ENCODE measurements at regions not wholly inside any gene's neighbourhood (a gene's known extent, or its start where the extent isn't known, plus 50 kb on each side); places are given as distances from the start of the nearest gene placed in this dataset.

GRCh38 chr5:67400752-67401151 is 204.2 kb upstream of the CD180 start:
- no peaks in the 10 kb centered on the region for H3K9me3 ChIP-seq
- ATAC-seq (no peak), FAIRE-seq (no peak), DNase-seq (ENCODE audit: low read depth in 1 of 2, low spot score in 1 of 2) (no peak)
- H3K4me3 ChIP-seq = no peak overlapping the region
- peaks cover 31% of the 10 kb centered on the region for H3K4me1 ChIP-seq
- no peak overlapping the region for H3K27ac ChIP-seq
- no peak overlapping the region for H3K4me2 ChIP-seq
- TF ChIP-seq EP300 (IDR thresholded peaks at IDR 0.05) (no peak), POLR2AphosphoS2 (conservative IDR thresholded peaks at IDR 0.05; ENCODE audit: low read length) (no peak)
- TF ChIP-seq, protein P1, sequence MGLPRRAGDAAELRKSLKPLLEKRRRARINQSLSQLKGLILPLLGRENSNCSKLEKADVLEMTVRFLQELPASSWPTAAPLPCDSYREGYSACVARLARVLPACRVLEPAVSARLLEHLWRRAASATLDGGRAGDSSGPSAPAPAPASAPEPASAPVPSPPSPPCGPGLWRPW (IDR thresholded peaks at IDR 0.05) = no peak
- WGBS (ENCODE audit: missing lambda C conversion rate) = 79% methylated on average over 3 of the region's 3 CpGs
- CTCF ChIA-PET = no interaction called here
- POLR2A ChIA-PET = no interaction called here

- Histone ChIP-seq H3K4me1 (no peaks in the 10 kb centered on the region), H3K4me3 (no peak overlapping the region), H3K27ac (no peak overlapping the region), H3K9me3 (no peaks in the 10 kb centered on the region), H3K4me2 (no peak overlapping the region)
- no peak for DNase-seq (ENCODE audit: low read depth in 1 of 2, low spot score in 1 of 2)
- FAIRE-seq = no peak
- no peak for ATAC-seq
- POLR2A ChIA-PET = no interaction called here
- CTCF ChIA-PET = interaction anchor here (0.8 to 1.9 kb wide), 2 partner anchors 11 to 149 kb away, joined by 3 to 5 read pairs; no protein-coding TSS in a partner anchor
- 51% methylated on average over 2 of the region's 2 CpGs for WGBS (ENCODE audit: missing lambda C conversion rate)
- TF ChIP-seq, protein P2, sequence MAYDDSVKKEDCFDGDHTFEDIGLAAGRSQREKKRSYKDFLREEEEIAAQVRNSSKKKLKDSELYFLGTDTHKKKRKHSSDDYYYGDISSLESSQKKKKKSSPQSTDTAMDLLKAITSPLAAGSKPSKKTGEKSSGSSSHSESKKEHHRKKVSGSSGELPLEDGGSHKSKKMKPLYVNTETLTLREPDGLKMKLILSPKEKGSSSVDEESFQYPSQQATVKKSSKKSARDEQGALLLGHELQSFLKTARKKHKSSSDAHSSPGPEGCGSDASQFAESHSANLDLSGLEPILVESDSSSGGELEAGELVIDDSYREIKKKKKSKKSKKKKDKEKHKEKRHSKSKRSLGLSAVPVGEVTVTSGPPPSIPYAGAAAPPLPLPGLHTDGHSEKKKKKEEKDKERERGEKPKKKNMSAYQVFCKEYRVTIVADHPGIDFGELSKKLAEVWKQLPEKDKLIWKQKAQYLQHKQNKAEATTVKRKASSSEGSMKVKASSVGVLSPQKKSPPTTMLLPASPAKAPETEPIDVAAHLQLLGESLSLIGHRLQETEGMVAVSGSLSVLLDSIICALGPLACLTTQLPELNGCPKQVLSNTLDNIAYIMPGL (CRISPR knock-in tag; IDR thresholded peaks at IDR 0.05; ENCODE audit: borderline replicate concordance) = no peak
- no peak for TF ChIP-seq ZFP36 (IDR thresholded peaks at IDR 0.05; ENCODE audit: borderline replicate concordance, partially characterized antibody)
- TF ChIP-seq SREBF2 (IDR thresholded peaks at IDR 0.05) = no peak
- TF ChIP-seq BHLHE40 (IDR thresholded peaks at IDR 0.05; ENCODE audit: low read depth, low read length) = no peak
- TF ChIP-seq CHD2 (IDR thresholded peaks at IDR 0.05; ENCODE audit: low read length, partially characterized antibody) = no peak
- TF ChIP-seq BCL3 (IDR thresholded peaks at IDR 0.05) = no peak
- no peak for TF ChIP-seq RNF2 (IDR thresholded peaks at IDR 0.05; ENCODE audit: borderline replicate concordance, low read depth)
- TF ChIP-seq RCOR1 (IDR thresholded peaks at IDR 0.05; ENCODE audit: low read depth, low read length) = no peak
- no peak for TF ChIP-seq MAZ (IDR thresholded peaks at IDR 0.05; ENCODE audit: borderline replicate concordance, low read depth, low read length)
These were observed 199.3 kb upstream of the CD180 start for GRCh38 chr5:67395790-67396418.

- CTCF ChIA-PET = no interaction called here
- DNase-seq (ENCODE audit: low read depth in 1 of 2, low spot score in 1 of 2) (no peak), FAIRE-seq (no peak), ATAC-seq (no peak)
- Histone ChIP-seq H3K4me3 (no peak overlapping the region), H3K9me3 (no peaks in the 10 kb centered on the region), H3K4me1 (no peaks in the 10 kb centered on the region), H3K4me2 (no peak overlapping the region), H3K27ac (no peak overlapping the region)
- TF ChIP-seq HOXB13 (CRISPR knock-in tag; IDR thresholded peaks at IDR 0.05; ENCODE audit: low read depth) (no peak), ZC3H11A (IDR thresholded peaks at IDR 0.05) (no peak), ZFP36 (IDR thresholded peaks at IDR 0.05; ENCODE audit: borderline replicate concordance, partially characterized antibody) (no peak), RCOR1 (IDR thresholded peaks at IDR 0.05; ENCODE audit: low read depth, low read length) (no peak), RFX5 (IDR thresholded peaks at IDR 0.05) (no peak), FOXS1 (CRISPR knock-in tag; IDR thresholded peaks at IDR 0.05) (no peak)
- TF ChIP-seq, protein P3, sequence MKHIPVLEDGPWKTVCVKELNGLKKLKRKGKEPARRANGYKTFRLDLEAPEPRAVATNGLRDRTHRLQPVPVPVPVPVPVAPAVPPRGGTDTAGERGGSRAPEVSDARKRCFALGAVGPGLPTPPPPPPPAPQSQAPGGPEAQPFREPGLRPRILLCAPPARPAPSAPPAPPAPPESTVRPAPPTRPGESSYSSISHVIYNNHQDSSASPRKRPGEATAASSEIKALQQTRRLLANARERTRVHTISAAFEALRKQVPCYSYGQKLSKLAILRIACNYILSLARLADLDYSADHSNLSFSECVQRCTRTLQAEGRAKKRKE (CRISPR knock-in tag; IDR thresholded peaks at IDR 0.05; ENCODE audit: low read depth) = no peak
- POLR2A ChIA-PET = no interaction called here
These were observed 196.6 kb upstream of the CD180 start for GRCh38 chr5:67393211-67393610.
